ENCODE measurements at regions not wholly inside any gene's neighbourhood (a gene's known extent, or its start where the extent isn't known, plus 50 kb on each side); places are given as distances from the start of the nearest gene placed in this dataset.

DNA sequence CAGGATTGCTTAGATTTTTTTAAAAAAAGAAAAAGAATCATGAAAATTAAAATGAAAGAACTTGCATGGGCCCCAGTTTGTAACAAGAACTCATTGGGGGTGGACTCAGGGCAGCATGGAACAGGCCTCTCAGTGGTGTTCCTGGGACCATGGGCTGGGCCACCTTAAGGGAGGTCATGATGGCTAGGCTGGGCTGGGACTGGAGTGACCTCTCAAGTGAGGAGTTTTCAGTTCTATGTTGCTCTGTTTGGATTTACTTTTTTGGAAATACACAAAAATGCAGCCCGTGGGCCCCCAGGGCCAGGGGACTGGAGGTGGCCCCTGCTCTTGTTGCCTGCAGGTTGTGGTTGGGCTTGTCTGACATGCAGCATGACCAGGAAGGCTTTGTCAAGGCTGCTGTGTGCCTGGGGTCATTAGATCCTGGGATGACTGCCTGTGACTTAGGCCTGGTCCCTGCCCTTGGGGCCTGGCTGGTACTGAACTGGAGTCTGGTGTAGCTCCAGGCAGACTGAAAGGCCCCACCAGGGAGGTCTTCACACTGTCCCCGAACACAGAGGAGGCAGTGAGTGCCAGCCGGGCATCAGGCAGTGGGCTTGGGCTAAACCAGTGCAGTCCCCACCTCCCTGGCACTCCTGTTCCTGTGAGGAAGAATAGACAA, 115.6 kb downstream of the GLI2 start:
- TF ChIP-seq, protein P1, sequence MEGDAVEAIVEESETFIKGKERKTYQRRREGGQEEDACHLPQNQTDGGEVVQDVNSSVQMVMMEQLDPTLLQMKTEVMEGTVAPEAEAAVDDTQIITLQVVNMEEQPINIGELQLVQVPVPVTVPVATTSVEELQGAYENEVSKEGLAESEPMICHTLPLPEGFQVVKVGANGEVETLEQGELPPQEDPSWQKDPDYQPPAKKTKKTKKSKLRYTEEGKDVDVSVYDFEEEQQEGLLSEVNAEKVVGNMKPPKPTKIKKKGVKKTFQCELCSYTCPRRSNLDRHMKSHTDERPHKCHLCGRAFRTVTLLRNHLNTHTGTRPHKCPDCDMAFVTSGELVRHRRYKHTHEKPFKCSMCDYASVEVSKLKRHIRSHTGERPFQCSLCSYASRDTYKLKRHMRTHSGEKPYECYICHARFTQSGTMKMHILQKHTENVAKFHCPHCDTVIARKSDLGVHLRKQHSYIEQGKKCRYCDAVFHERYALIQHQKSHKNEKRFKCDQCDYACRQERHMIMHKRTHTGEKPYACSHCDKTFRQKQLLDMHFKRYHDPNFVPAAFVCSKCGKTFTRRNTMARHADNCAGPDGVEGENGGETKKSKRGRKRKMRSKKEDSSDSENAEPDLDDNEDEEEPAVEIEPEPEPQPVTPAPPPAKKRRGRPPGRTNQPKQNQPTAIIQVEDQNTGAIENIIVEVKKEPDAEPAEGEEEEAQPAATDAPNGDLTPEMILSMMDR (conservative IDR thresholded peaks at IDR 0.05; ENCODE audit: low read depth, low read length) = no peak
- no peak for TF ChIP-seq EZH2phosphoT487 (IDR thresholded peaks at IDR 0.05; ENCODE audit: borderline replicate concordance, low read length)

All from PC-3 (cell line).